ENCODE measurements at regions not wholly inside any gene's neighbourhood (a gene's known extent, or its start where the extent isn't known, plus 50 kb on each side); places are given as distances from the start of the nearest gene placed in this dataset.

DNA sequence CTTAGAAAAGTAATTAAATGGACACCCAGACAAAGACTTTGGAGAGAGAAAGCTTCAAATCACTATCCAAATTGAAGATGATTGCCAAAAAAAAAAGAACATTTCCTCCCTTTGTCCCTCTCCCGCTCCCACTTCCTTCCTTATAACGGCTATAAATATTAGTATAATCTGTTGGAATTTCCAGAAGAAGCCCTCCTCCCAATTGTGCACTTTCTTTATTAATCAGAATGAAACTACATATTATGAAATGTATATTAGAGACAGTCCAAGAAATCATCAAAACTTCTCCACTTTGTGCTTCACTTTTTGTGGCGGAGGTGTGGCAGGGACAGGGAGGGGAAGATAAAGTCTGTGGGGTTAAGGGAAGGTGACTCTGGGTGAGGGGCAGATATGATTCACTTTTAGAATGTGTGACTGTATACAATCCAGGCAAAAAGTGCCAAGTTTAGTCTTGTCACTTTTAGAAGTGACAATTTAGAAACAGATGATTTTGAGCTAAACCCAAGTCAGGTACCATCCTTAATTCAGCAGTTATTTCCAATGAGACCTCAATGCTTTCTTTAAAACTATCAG is 195.0 kb upstream of the MARCKS start:
- Histone ChIP-seq H3K4me1 (no peaks in the 10 kb centered on the region), H3K9me3 (no peaks in the 10 kb centered on the region), H3K27me3 (ENCODE audit: low read depth) (no peaks in the 10 kb centered on the region), H3K27ac (no peak overlapping the region), H3K36me3 (no peaks in the 10 kb centered on the region), H3K4me3 (no peak overlapping the region)
- intact Hi-C loops (cut with DNase I): no loop called here
- DNase-seq (no peak), ATAC-seq (no peak)
- TF ChIP-seq, protein P1, sequence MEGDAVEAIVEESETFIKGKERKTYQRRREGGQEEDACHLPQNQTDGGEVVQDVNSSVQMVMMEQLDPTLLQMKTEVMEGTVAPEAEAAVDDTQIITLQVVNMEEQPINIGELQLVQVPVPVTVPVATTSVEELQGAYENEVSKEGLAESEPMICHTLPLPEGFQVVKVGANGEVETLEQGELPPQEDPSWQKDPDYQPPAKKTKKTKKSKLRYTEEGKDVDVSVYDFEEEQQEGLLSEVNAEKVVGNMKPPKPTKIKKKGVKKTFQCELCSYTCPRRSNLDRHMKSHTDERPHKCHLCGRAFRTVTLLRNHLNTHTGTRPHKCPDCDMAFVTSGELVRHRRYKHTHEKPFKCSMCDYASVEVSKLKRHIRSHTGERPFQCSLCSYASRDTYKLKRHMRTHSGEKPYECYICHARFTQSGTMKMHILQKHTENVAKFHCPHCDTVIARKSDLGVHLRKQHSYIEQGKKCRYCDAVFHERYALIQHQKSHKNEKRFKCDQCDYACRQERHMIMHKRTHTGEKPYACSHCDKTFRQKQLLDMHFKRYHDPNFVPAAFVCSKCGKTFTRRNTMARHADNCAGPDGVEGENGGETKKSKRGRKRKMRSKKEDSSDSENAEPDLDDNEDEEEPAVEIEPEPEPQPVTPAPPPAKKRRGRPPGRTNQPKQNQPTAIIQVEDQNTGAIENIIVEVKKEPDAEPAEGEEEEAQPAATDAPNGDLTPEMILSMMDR (IDR thresholded peaks at IDR 0.05): no peak

DNA sequence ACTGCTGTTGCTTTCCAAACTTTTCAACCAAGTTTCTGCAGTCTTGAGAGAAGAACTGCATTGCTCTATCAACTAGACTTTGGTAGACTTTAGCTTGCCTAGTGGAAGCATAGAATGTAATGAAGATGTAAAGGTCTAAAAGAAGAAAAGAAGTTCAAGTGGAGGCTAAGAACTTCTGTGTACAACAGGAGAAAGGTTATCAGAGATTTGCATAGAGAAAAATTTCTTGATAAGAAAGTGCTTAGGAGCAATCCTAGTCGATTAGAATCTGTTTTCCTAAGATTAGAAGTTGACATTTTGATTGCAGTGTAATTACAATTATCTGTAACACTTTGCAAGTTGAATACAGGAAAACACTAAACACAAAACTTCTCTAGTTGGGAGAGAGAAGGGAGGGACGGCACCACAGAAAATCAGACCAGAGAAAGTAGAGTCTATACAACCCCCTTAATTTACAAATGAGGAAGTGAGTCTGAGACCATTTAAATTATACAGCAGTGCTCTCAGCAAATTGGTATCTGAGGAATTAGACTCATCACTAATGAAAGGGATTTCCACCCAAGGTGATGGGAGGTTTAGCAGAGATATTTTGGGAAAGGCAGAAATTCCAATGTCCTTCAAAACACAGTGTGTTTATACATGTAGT is 194.3 kb upstream of the MARCKS start:
- Histone ChIP-seq H3K36me3 (no peaks in the 10 kb centered on the region), H3K27me3 (ENCODE audit: low read depth) (no peaks in the 10 kb centered on the region), H3K27ac (no peak overlapping the region), H3K4me3 (no peak overlapping the region), H3K4me1 (no peaks in the 10 kb centered on the region), H3K9me3 (no peaks in the 10 kb centered on the region)
- no peak for ATAC-seq
- intact Hi-C loops (cut with DNase I): no loop called here
- TF ChIP-seq, protein P1 (IDR thresholded peaks at IDR 0.05): no peak
- no peak for DNase-seq

DNA sequence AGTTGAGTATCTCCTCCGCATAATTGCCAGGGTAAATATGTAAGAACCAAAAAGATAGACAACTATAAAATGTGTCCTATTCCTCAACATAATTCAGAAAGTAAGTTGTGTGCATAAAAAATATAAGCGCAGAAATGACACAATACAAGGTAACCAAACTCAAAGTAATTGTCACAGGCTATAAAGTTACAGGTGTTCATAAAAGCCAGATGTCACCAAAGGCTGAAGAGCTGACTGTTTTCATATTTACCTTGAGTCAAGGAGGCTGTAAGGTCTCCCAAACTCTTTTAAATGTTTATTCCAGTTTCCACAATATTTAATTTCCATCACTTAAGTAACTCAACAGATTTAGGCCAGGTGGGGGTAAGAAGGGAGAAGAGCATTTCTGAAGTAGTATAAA is 192.2 kb upstream of the MARCKS start:
- Histone ChIP-seq H3K9me3 (no peaks in the 10 kb centered on the region), H3K36me3 (no peaks in the 10 kb centered on the region), H3K27ac (no peak overlapping the region), H3K4me3 (no peak overlapping the region), H3K4me1 (peaks cover 14% of the 10 kb centered on the region), H3K27me3 (ENCODE audit: low read depth) (no peaks in the 10 kb centered on the region)
- DNase-seq (no peak), ATAC-seq (no peak)
- intact Hi-C loops (cut with DNase I): no loop called here
- TF ChIP-seq, protein P1 (IDR thresholded peaks at IDR 0.05): no peak

DNA sequence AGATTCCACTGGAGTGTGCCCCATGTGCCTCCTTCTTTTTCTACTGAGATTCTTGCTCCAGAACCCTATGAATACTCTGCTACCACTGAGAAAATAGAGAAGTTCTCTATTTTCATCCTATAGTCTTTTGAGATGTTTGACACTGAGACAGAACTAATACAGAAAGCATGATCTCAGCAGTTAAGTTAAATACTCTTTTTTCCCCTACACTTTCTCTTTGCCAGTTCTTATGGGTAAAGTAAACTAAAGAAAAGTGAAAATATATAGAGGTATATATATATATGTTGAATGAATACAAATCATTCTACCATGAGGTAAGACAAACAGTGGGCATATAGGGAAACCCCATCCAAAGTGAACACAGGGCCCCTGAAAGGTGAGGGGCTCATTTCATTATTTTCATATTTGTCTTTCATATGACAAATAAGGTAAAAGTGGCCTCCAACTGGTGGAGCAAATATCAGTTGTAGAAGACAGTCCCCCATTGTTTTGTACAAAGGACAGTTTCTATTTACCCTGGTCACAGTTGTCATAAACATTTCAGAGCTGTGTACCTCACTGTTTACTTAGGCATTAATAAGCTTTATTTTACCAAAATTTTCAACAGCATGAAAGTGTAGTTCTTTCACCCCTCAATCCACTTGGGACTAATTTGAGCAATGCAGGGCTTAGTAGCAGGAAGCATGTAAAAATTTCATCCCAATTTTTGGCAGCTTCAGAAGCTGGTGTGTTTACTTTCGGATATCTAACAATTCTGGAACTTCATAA is 188.3 kb upstream of the MARCKS start:
- no peak for ATAC-seq
- DNase-seq: no peak
- no peaks in the 10 kb centered on the region for H3K9me3 ChIP-seq
- TF ChIP-seq, protein P1 (IDR thresholded peaks at IDR 0.05): no peak
- H3K27ac ChIP-seq: peak overlapping the region; percentile 37
- intact Hi-C loops (cut with DNase I): no loop called here
- H3K27me3 ChIP-seq (ENCODE audit: low read depth): no peaks in the 10 kb centered on the region
- no peak overlapping the region for H3K4me3 ChIP-seq
- peaks cover 40% of the 10 kb centered on the region for H3K4me1 ChIP-seq
- H3K36me3 ChIP-seq: no peaks in the 10 kb centered on the region

DNA sequence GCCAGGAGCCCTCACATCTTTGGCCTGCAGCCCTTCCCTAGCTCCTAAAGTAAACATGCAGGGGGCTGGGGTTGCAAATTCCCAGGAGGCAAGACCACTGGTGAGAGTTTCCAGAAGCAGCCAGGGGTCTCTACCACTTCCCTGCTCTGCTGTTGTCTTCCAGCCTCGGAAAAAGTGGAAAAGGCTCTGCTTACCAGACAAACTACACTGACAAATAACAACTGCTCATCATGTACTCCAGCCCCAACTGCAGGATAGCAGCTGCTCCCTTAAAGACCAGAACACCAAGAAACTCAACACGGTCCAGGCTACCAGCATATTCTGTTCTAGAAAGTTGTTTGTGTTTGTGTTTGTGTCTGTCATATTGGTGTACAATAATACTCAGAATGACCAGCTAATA is 187.5 kb upstream of the MARCKS start:
- ATAC-seq (peak in 1 of 2 donors; percentile 25), DNase-seq (no peak)
- TF ChIP-seq, protein P1 (IDR thresholded peaks at IDR 0.05): no peak

More for the DNA sequence above, 187.5 kb upstream of the MARCKS start:
- Histone ChIP-seq H3K4me1 (peaks cover 40% of the 10 kb centered on the region), H3K9me3 (no peaks in the 10 kb centered on the region), H3K4me3 (no peak overlapping the region), H3K27me3 (ENCODE audit: low read depth) (no peaks in the 10 kb centered on the region), H3K27ac (peak overlapping the region; percentile 37), H3K36me3 (no peaks in the 10 kb centered on the region)
- intact Hi-C loops (cut with DNase I): no loop called here
